DMS53 treated with DMSO at 0.1 percent for 48 hours (cell line): ENCODE measurements at regions not wholly inside any gene's neighbourhood (a gene's known extent, or its start where the extent isn't known, plus 50 kb on each side); places are given as distances from the start of the nearest gene placed in this dataset.

Source experiments
- DNase-seq: peaks from one replicate; lab custom pipeline; 2025; ENCODE audit not compliant: unreplicated experiment; lab: John Stamatoyannopoulos, UW

DNA sequence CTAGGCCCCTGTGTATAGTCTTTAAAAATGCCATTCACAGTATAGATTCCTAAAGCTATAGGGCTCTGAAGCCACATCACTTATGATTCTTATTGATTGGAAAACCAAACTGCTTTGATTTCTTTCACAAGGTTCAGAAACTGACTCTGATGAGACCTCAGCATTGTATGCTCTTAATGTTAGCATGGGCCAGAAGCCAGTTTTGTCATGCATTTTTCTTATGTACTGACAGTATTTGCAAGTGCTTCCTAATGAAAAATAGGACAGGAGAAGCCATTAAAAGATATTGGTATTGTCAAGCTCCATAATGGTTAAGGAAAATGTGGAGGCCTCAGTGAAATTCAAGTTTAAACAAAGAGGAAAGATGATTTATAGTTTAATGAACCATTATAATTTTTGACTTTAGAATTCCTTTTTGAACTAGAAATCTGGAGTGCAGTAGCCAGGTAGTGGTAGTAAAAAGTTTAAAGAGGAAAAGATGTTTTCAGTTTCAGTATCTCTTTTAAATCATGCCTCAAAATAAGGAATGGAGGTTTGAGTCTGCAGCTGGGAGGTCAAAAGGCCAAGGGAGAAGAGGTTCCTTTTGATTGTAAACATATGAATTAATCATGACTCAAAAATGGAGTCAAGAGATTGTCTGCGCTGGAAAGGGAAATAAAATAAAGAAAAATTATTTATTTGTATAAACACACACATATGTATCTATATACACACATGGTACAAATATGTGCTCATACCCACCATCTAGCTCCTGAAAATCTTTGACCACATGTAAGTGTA lies 388.1 kb upstream of the PRICKLE1 start:
- no peak for DNase-seq

DNA sequence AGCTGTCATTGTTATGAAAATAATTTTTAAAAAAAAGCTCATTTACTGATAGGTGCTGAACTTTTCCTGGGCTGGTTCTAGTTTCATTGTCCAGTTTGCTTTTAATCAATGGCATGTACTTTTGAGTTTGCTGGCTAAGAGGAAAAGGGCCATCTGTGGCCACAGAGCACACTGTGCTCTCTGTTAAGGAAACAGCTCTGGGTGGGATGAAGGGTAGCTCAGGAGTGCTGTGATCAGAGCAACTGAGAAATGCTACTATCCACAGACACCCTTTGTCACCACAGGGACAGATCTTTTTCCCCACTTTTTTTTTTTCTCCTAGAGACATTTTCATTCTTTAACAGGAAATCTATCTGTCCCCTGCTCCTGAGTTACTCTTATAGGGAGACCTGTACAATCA lies 387.1 kb upstream of the PRICKLE1 start:
- no peak for DNase-seq

DNA sequence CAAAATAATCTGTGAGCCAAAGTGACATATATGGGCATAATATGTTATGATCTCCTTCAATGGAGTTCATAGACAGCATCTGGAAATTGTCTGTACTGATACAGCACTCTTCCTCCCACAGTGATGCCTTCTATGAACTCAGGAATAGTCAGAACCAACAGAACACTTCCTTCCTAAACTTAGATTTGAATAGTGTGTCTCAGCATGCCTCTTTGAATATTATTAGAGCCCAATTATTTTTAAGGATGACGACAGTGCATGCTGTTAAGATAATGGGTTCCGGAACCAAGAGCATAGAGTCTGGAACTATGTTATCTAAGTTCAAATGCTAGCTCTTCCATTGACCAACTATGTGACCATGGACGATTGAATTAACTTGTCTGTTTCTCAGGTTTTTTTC lies 386.6 kb upstream of the PRICKLE1 start:
- no peak for DNase-seq

DNA sequence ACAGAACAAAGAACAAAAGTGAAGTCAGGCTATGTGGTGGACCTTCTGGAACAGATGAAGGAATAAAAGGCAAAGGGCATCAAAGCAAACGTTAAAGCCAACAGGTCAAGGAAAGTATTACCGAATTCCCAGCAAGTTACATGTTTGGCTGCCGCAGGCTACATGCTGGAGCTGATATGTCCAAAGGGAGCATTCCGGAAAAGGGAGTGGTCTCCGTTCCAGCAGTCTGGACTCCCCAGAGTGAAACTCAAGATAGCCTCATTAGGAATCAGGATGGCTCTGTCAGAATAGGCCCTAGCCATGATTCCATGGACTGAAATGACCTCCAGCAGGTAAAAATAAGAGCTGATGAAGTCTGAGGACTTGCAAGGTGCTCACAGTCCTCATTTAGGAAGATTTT lies 379.8 kb upstream of the PRICKLE1 start:
- no peak for DNase-seq

DNA sequence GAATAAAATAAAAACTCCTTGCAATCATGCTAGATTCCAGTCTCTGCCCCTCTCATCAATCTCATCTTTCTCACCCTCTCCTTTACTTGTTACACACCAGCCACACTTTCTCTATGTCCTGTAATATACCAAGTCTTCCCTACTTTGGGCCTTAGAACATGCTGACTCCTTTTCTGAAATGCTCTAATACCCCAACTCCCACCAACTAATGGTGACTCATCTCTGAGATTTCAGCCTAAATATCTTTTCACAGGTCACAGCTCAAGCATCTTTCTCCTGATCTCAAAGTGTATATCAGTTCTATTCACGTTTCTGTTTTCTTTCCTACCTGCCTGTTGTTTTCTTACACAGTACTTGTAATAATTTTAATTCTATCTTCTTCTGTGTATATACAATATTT lies 378.9 kb upstream of the PRICKLE1 start:
- no peak for DNase-seq

DNA sequence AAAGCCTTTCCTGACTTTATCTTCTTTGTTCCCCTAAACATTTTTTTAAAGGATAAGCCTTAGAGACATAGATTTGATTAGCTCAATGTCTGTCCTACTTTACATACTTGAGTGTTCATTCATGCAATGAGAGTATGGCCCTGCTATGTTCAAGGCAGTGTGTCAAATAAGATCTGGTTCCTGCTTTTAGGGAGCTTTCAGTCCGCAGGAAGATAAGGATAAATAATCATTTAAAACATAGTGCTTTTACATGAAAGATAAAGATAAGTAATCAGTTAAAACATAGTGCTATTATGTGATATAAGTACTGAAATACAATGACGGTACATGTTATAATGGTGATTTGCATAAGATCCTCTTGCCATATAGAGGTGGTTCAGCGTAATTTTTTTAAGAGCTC lies 378.3 kb upstream of the PRICKLE1 start:
- no peak for DNase-seq

DNA sequence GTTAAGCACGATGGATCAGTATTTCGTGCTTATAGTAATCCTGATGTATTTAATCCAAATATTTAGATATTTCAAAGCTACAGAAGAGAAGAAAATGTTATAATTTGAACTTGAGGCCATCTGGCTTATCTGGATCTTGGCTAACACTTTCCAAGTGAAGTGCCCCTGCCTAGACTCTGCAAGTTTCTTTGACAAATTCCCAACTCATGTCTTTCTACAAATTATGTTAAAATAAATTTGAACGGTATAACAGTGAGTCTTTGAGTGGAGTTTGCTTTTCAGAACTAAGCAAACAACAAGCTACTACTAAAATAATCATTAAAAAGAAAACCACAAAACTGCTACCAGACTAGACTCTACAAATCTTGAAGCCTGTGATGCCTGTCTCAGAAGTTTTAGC lies 374.4 kb upstream of the PRICKLE1 start:
- DNase-seq, result no peak

DNA sequence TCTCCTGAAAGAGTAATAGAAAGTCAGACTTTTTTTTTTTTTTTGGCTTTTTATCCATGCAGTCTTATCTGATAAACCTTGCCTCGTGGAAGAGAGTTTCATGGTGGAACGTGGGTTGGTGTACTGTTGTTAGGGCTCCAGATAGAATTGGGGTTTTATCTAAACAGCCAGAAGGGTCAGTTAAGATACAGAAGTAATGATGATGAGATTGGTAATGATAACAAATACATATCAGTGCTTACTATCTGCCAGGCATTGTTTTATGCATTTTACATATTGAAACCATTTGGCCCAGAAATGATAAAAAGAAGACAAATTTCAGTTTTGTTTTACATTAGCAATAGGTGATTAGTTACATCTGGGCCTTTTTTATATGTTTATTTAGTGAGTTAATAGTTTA lies 372.8 kb upstream of the PRICKLE1 start:
- DNase-seq, result no peak

DNA sequence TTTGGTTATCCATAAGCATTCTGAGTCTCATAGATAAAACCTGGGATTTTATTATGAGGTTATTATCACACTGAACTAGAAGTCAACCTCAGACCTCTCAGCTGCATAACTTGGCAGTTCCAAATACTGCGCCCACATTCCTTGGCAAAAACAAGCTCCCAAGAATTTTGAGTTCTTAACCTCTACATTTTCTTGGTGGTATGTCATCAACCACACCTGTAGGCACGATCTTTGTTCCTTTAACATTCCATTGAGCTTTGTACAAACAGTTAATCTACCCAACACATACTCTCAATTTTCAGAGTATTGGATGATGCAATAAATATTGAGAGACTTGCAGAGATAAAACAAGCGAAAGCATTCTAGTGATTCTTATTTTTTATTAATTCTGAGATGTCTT lies 371.8 kb upstream of the PRICKLE1 start:
- DNase-seq, result no peak

DNA sequence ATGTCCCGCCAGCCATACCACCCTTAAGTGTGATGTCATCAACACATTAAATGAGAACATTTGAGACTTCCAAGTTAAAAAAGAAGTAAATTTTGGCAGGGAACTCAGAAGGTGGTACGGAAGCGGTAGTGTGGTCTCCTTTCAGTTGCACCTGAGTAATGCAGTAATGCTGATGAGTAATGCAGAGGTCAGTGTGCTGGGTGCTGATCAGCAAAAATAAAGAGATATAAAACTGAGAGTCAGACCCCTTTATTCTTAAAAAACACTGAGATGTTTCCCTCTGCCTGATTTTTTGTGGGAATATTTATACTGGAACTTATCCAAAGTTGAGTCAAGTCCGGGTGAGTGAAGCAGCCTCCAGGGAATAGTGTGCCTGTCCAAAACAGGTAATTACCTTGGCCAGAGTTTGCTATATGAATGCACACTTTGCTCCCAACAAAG lies 370.6 kb upstream of the PRICKLE1 start:
- no peak for DNase-seq

DNA sequence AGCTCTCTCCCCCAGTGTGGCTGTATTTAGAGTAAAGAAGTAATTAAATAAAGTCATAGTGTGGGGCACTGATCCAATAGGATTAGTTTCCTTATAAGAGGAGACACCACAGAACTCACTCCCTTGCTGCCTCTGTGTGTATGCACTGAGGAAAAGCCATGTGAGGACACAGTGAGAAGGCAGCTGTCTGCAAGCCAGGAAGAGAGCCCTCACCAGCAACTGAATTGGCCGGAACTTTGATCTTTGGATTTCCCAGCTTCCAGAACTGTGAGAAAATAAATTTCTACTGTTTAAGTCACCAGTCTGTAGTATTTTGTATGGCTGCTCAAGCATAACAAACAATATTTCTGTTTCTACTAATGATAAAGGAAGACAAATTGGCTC lies 368.7 kb upstream of the PRICKLE1 start:
- no peak for DNase-seq

DNA sequence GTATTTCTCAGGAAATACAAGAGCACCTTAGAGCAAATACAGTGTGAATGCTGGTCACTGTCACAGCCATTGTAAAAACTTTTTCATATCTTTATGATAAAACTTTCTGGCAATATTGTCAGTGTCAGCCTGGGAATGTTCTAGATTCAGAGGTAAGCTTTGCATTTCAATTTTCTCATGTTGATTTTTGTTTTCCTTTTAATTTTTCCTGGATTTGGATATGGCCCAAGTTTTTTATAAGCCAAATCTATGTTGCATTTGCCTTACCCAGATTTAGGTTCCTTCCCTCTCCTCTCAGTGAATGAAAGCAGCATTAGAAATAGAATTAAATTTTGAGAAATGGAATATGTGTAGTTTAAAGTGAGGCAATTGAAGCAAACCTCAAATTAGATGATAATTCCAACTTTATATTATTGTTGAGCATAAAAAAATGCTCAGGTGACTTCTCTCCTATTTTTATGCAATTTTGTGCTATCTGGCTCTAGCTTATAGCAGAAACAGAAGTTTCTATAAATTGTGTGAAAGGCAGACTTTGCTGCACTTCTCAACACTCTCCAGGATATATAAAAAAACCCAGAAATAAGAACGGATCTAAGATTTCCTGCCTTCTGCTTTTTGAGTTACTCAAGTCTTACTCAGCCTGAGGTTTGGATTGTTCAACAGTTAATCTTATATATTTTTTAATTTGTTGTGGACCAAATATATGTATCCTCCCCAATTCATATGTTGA lies 368.2 kb upstream of the PRICKLE1 start:
- no peak for DNase-seq

DNA sequence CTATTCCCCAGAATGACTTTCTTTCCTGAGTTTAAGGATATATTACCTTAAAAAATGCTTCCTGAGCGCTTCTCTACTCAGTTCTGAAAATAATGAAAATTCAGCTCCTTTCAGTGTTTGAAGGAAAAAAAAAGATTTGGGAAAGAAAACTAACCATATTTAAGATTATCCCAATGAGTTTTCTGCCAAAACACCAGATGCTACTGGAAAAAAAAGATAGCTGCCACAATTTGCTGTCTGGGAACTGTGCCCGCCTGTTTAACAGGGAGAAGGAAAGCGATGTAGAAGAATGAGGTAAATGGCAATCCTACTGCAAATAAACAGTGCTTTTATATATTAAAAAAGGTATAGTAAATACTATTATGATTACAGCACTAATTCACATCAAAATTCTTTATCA lies 367.6 kb upstream of the PRICKLE1 start:
- no peak for DNase-seq

DNA sequence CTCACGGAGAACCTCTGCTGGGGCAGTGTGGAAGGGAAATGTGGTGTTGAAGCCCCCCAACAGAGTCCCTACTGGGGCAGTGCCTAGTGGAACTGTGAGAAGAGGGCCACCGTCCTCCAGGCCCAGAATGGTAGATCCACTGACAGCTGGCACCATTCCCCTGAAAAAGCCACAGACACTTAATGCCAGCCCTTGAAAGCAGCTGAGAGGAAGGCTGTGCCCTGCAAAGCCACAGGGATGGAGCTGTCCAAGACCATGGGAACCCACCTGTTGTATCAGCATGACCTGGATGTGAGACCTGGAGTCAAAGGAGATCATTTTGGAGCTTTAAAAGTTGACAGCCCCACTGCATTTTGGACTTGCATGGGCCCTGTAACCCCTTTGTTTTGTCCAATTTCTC lies 363.5 kb upstream of the PRICKLE1 start:
- DNase-seq, result no peak

DNA sequence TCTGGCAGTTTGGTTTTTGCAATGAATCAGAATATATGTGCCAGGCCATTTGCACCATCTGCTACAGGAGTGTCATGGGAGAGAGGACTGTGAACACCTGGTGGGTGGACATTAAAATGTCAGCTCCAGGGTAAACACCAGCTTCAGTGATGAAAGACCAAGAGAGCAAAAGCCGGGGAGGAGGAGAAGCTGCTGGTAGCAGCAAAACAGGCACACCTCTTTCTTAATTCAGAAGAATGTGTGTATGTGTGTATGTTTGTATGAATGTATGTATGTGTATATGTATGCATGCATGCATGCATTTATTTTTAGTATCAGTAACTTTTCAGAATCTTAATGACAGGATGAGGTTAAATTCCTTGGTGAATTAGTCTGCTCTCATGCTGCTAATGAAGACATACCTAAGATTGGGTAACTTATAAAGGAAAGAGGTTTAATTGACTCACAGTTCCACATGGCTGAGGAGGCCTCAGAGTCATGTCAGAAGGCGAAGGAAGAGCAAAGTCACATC lies 357.4 kb upstream of the PRICKLE1 start:
- DNase-seq, result peak; percentile 37

DNA sequence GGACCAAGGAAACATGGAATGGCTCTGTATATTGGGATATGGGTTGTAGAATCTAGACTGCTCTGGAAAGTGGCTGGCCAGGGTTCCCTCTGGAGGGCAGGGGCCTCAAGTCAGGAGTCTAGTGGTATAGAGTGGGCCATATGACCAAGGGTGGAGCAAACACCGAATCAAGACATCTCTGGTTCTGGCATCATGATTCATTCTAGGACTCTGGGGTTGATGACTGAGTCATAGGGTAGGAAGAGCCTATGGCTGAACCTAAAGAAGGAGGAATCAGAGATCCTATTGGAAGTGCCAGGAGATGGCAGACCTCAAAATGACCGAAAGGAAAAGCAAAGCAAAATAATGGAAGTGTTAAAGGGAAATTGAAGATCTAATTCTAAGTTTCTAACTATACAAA lies 356.4 kb upstream of the PRICKLE1 start:
- no peak for DNase-seq

DNA sequence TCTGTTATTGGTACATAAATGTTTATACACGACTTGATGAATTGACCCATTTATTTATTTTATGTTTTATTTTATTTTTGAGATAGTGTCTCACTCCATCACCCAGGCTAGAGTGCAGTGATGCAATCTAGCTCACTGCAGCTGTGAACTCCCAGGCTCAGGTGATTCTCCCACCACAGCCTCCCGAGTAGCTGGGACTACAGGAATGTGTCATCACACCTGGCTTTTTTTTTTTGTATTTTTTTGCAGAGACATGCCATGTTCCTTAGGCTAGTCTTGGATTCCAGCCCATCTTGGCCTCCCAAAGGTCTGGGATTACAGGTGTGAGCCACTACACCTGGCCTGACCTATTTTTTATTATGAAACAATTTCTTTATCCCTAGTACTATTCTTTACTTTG lies 355.0 kb upstream of the PRICKLE1 start:
- no peak for DNase-seq

DNA sequence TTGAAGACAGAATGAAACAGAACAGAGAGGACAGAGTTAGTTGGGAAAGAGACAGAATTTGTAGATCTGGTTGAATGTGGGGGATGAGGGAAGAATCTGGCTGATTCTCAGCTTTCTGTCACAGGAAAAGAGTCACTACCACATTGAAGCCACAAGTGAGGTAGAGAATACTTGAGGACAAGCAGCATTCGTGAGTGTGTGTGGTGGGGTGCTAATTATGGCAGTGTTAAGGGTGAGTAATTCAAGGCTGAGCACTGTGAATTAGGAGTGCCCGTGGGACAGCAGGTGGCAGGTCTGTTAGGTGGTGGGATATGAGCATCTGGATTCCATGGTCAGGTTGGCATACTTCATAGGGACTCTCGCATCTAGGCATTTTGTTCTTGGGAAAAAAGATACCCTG lies 347.4 kb upstream of the PRICKLE1 start:
- DNase-seq, result no peak

DNA sequence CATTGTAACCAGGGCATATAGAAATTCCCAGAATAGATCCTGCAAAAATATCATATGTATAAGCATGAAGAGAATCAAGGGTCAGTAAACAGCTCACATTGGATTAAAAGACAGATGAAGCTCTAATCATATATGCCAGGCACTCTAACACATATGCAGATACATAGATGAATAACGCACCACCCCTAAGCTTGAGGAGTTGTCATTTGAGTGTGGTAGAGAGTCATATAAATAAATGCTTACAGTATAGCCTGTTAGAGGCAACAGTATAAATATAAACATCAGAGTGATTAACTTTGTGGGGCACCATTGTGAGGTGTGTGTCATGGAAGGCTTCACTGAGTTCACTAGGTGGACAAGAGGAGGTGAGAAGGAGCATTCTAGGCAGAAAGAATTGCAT lies 346.7 kb upstream of the PRICKLE1 start:
- no peak for DNase-seq

DNA sequence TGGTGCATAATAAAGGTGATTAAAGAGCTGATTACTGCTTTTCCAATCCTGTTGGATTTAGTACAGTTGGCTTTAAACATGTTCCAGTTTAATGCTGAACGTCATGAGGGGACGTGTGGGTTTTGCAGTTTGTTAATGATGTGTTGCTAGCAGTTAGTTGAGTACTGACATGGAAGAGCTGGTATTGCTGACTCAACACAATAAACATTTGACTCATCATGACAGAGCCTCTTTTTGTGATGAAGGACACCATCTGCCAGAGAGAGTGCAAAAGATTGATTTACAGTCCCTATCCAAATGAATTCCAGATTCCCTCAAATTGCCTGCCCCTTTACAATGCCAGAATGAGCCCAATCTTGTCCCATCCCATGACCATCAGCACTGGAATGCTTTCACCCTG lies 346.2 kb upstream of the PRICKLE1 start:
- DNase-seq, result no peak

DNA sequence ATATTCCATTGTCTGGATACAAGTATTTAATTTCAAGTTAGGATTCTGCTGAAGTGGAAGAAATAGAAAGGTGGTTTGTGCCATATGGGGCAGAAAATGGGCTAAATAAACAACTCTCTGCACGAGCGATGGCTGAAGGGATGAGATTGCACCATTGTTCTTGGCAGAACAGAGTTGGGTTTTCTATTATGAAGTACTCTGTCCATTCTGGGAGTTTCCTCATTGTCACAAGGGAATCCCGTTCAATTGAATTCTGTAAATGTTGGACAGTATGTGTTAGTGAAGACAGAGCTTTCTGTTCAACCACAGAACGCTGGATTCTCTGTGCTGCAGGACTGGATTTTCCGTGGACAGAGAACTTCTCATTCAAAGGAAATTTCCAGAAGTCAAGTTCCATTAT lies 345.5 kb upstream of the PRICKLE1 start:
- no peak for DNase-seq

DNA sequence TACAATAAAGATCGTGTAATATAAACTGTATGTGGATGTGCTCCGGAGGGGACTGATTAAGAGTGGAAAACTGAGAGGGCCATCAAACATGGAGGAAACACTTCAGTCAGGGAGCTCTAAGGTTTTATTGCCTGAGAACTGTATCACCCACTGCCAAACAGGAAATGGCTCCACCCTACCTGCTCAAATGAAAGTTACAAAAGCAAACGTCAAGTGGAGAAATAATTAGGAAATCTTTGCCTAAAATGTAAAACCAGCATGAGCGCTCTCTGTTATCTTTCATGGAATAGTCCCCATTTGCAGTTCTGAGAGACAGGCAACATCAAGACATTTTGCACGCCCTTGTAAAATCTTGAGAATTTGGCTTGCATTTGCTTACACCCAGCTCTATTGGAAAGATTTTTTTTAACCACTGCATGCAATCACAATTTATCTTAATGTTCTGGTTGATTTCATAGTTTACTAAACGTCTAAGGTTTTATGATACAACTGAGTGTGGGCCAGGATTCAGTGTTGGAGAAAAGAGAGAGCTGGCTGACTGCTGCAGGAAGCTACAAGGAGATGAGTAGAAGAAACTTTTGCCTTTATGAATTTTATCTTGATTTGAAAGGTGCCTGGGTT lies 344.0 kb upstream of the PRICKLE1 start:
- DNase-seq, result no peak
